ENCODE measurements at regions not wholly inside any gene's neighbourhood (a gene's known extent, or its start where the extent isn't known, plus 50 kb on each side); places are given as distances from the start of the nearest gene placed in this dataset.

DNA sequence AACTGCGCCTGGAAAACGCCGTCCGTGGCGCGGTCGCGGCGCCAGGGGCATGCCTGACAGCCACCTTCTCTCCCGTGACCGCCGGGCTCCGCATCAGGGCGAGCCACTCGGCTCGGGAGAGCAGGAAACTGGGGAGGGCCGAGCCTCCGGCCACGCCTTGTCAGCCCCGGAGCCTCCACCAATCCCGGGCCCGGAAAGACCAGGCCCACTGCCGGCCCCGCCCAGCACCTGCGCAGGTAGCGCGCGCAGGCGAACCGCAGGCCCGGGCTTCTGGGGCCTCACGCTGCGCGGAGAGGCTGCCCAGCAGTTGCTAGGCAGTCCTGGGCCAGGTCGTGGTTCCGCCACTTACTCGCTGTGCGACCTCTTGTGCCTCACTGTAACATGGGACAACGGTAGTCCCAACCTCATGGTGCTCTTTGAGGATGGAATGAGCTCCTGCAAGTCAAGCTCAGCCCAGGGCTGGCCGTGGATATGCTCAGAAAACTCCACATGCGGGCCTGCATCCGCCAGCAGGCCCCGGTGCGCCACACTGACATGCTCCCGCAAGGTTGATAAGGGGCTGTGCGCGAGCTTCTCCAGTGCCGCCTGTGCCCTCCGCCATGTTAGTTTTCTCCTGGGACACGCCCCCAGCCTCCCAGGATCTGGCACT lies 97.1 kb downstream of the INHBB start:
- H4K20me1 ChIP-seq (ENCODE audit: control insufficient read depth, insufficient read depth, insufficient read length) = no peaks in the 10 kb centered on the region
- H3K23ac ChIP-seq (ENCODE audit: insufficient read length, low read depth, low read length) = no peak overlapping the region
- H3K18ac ChIP-seq (ENCODE audit: insufficient read length, low read depth, low read length) = peak overlapping the region; percentile 7
- no peak overlapping the region for H2BK20ac ChIP-seq (ENCODE audit: low read depth, low read length, poor library complexity, severe bottlenecking)
- no CpG with 5 or more reads among the region's 50 CpGs for WGBS (ENCODE audit: extremely low coverage, insufficient read length, low lambda C conversion rate)
- H3K79me2 ChIP-seq (ENCODE audit: insufficient read depth, low read length) = no peaks in the 10 kb centered on the region
- Mint-ChIP-seq H3K27me3 (ENCODE audit: low read depth) (peaks cover 98% of the 10 kb centered on the region), H3K4me1 (peaks cover 11 to 17% of the 10 kb centered on the region in 2 experiments), H3K4me3 (peak overlapping the region; percentile 70 to 83), H3K36me3 (ENCODE audit: insufficient read depth in 1 of 3, low read depth in 3 of 3) (no peaks in the 10 kb centered on the region; a peak in 1 of 7 replicates), H3K9me3 (no peaks in the 10 kb centered on the region), H3K27ac (peak overlapping the region in 1 of 3 experiments; percentile 81; a peak in 1 of 7 replicates)
- no peak overlapping the region for H3K4ac ChIP-seq (ENCODE audit: low read depth, low read length)
- H2BK15ac ChIP-seq (ENCODE audit: low read depth, low read length) = no peak overlapping the region
- no peak overlapping the region for H4K8ac ChIP-seq (replicated peaks; ENCODE audit: insufficient read length, low read depth, low read length)
- peaks cover 11% of the 10 kb centered on the region; the same call in 1 of the 2 replicates for H3K27me3 ChIP-seq (ENCODE audit: insufficient read depth, low read length)
- no peak overlapping the region for H2AFZ ChIP-seq (ENCODE audit: low read length)
- H3K56ac ChIP-seq (ENCODE audit: insufficient read length, low read depth, low read length) = no peak overlapping the region
- no peak overlapping the region for H3K27ac ChIP-seq (ENCODE audit: insufficient read length, low read depth, low read length)
- peak; percentile 97 for DNase-seq
- H2BK120ac ChIP-seq (ENCODE audit: low read depth, low read length, poor library complexity, severe bottlenecking) = no peak overlapping the region
- no peaks in the 10 kb centered on the region for H3K9me3 ChIP-seq (ENCODE audit: control insufficient read depth, low read depth, low read length)
- H2BK12ac ChIP-seq (ENCODE audit: insufficient read length, low read depth, low read length) = no peak overlapping the region
- H2AK5ac ChIP-seq (ENCODE audit: insufficient read length, low read length) = no peak overlapping the region
- peak overlapping the region; percentile 49; the same call in 1 of the 2 replicates for H3K14ac ChIP-seq (ENCODE audit: insufficient read depth, low read length)
- H4K91ac ChIP-seq (ENCODE audit: insufficient read length, low read depth, low read length) = no peak overlapping the region
- H3K23me2 ChIP-seq (ENCODE audit: insufficient read length, low read depth, low read length, poor library complexity, severe bottlenecking) = peaks cover 8% of the 10 kb centered on the region
- TF ChIP-seq, protein P1, sequence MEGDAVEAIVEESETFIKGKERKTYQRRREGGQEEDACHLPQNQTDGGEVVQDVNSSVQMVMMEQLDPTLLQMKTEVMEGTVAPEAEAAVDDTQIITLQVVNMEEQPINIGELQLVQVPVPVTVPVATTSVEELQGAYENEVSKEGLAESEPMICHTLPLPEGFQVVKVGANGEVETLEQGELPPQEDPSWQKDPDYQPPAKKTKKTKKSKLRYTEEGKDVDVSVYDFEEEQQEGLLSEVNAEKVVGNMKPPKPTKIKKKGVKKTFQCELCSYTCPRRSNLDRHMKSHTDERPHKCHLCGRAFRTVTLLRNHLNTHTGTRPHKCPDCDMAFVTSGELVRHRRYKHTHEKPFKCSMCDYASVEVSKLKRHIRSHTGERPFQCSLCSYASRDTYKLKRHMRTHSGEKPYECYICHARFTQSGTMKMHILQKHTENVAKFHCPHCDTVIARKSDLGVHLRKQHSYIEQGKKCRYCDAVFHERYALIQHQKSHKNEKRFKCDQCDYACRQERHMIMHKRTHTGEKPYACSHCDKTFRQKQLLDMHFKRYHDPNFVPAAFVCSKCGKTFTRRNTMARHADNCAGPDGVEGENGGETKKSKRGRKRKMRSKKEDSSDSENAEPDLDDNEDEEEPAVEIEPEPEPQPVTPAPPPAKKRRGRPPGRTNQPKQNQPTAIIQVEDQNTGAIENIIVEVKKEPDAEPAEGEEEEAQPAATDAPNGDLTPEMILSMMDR (conservative IDR thresholded peaks at IDR 0.05) = no peak
- H3T11ph ChIP-seq (ENCODE audit: low read length) = no peak overlapping the region
- H3K9ac ChIP-seq (ENCODE audit: extremely low read depth, insufficient read length, low read length) = no peak overlapping the region
- H3K4me1 ChIP-seq (ENCODE audit: insufficient read depth, low read length) = no peaks in the 10 kb centered on the region
- H2BK5ac ChIP-seq (ENCODE audit: insufficient read length, low read length) = no peak overlapping the region
- H3K4me2 ChIP-seq (ENCODE audit: insufficient read depth, insufficient read length, low read length) = peak overlapping the region; percentile 96
- H3K79me1 ChIP-seq (ENCODE audit: insufficient read depth, low read depth, low read length, poor library complexity, severe bottlenecking) = no peaks in the 10 kb centered on the region
- no peak overlapping the region for H4K5ac ChIP-seq (ENCODE audit: insufficient read length, low read depth, low read length)

All from H9 (cell line).